ENCODE measurements at regions not wholly inside any gene's neighbourhood (a gene's known extent, or its start where the extent isn't known, plus 50 kb on each side); places are given as distances from the start of the nearest gene placed in this dataset.
"Not testable (repeated sequence)": the region's sequence is repeated elsewhere in the genome, so short reads cannot be mapped to it uniquely, and the experiment has no call there.

DNA sequence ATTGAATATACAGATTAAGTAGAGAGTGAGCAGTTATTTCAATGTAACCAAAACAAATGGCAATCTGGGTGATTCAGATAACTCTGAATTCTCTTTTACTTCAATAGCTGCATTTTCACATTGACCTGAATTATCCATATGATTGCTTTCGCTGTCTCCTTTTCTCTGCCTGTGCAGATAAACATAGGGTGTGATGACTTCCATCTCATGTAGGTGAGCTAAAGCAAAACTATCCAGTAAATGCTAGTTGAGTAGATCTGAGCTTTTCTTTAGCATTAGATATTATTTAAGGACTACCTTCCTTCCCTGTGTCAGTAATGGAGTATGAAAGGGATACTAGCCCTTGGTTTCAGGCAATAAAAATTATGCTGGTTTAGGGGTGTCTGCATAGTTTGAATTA, 288.6 kb downstream of the OXSM start:
- DNase-seq, result no peak

- DNase-seq, result no peak
Observed at GRCh38 chr3:26081166-26081565, 291.3 kb downstream of the OXSM start.

- DNase-seq, result no peak
Observed at GRCh38 chr3:26081806-26082205, 291.9 kb downstream of the OXSM start.

DNA sequence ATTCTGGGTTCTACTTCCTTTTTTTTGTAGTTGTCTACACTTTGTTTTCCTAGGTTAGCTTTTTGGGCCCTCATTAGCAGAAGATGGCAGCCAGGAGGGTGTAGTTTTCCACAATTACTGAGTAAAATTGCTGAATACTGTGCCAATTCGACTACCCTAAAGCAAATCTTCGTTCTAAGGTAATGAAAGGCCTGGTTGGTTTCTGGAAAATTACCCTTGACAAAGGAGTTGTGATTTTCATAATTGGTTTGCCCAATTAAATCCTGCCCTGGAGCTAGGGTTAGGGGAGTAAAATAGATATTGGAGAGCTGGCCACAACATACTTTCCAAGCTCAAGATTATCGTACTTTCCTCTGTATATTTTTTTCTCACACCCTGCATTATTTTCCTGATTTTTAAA, 293.0 kb downstream of the OXSM start:
- no peak for DNase-seq

- DNase-seq, result no peak
Observed at GRCh38 chr3:26084629-26085028, 294.7 kb downstream of the OXSM start.

DNA sequence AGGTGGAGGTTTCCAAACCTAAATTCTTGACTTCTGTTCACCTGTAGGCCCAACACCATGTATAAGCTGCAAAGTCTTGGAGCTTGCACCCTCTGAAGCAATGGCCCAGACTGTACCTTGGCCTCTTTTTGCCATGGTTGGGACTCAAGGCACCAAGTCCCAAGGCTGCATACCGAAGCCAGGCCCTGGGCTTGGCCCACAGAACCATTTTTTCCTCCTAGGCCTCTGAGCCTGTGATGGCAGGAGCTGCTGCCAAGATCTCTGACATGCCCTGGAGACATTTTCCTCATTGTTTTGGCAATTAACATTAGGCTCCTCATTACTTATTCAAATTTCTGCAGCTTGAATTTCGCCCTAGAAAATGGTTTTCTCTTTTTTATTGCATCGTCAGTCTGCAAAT, 297.9 kb downstream of the OXSM start:
- DNase-seq, result no peak

DNA sequence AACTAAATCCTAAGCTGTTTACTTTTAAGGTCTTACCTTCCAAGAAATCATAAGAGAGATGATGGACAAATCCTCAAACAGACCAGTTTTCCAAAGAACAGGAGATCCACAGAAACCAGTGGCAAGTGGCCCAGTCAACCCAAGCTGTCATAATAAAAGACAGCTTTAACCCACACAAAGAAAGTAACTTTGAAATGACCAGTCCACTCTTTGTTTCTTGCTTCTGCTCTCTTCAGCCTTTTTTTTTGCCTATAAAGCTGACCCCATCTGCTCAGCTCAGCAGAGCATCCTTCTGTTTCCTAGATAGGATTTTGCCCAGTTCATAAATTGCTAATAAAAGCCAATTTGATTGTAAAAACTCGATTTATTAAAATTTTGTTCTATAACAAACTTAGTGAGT, 299.4 kb downstream of the OXSM start:
- no peak for DNase-seq

DNA sequence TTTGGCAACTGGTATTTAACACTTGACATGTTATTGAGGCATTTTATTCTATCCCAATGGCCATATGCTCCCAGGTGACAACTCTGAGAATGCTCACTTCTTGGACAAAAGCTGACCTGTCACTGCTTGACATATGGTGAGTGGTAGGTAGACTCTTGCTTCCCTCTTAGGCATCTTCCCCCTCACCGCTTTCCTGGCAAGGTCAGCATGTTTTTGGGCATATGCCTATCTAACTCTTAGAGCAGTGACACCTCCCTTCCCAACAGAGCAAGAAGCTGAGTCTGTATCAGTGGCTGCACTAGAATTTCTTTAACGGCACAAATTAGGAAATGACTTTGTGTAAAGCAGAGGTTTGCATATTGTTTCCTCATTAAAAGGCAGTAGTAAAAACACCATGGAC, 300.7 kb downstream of the OXSM start:
- DNase-seq, result no peak

GRCh38 chr3:26091096-26091495, 301.2 kb downstream of the OXSM start:
- DNase-seq, result no peak

DNA sequence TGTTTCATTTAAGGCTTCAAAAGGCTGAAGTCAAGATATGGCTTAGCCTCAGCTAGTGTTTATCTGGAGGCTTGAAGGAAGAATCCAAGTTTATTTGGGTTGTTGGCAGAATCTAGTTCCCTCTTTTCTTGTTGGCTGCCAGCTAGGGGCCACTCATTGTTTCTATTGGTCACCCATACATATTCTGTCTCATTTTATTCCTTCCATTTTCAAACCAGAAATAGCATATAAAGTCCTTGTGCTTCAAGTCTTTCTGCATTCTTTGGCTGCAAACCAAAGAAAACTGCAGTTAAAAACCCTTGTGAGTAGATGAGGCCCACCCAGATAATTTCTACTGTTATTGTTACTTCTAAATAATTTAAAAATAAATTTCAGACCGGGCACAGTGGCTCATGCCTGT, 301.7 kb downstream of the OXSM start:
- no peak for DNase-seq

DNA sequence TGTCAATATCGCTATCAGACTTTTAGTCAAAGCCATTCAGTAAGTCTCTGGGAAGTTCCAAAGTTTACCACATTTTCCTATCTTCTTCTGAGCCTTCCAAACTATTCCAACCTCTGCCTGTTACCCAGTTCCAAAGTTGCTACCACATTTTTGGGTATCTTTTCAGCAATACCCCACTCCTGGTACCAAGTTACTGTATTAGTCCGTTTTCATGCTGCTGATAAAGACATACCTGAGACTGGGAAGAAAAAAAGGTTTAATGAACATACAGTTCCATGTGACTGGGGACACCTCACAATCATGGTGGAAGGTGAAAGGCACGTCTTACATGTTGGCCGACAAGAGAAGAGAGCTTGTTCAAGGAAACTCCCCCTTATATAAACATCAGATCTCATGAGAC, 307.2 kb downstream of the OXSM start:
- DNase-seq, result not testable (repeated sequence)

- no peak for DNase-seq
Observed at GRCh38 chr3:26099692-26100091, 309.8 kb downstream of the OXSM start.

GRCh38 chr3:26100176-26100575, 310.3 kb downstream of the OXSM start:
- DNase-seq, result no peak

GRCh38 chr3:26102376-26102775, 312.5 kb downstream of the OXSM start:
- no peak for DNase-seq

GRCh38 chr3:26104851-26105251, 315.0 kb downstream of the OXSM start:
- no peak for DNase-seq

- DNase-seq, result no peak
Observed at GRCh38 chr3:26105261-26105660, 315.4 kb downstream of the OXSM start.

- DNase-seq, result no peak
Observed at GRCh38 chr3:26106228-26106627, 316.3 kb downstream of the OXSM start.

DNA sequence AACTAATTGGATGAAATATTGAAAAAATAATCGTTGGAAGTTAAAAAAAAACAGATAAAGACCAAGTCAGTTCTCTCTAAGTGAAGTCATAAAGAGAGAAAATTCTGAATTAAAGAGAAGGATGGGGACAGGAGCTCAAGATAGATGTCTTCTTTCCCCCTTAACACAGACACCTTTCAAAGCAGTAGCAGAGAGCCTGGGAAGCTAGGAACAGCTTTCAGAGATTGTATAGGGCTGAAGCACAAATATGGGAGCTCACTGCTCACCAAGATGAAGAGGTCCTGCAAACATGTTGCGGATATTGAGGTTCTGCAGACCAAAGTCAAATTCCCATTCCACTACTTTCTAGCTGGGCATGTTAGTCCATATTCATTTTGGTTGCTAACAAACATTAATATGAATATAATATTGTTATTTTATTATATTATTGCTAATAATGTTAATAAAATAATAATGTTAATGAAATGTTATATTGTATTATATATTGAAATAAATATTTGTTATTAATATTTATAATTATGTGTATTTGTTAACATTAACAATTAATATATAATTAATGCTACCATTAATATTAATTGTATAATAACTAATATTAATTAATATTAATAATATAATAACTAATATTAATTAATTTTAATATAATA, 319.1 kb downstream of the OXSM start:
- no peak for DNase-seq

DNA sequence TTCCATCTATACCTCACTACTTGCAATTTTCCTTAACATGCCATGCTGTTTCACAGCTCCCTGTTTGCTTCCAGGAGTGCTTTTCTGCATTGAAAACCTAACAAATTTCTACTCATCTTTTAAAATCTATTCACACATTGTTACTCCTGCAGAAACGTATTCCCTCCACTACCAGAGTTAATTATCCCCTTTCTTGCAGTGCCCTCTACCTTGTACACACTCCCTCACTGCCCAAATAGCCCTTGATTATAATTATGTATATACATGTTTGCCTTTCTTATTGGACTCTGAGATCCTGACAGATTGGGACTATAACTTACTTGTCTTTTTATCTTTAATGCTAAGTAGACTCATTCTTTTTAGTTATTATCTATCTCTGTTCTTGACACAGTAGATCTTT, 325.0 kb downstream of the OXSM start:
- DNase-seq, result no peak

- DNase-seq, result no peak
Observed at GRCh38 chr3:26118165-26118564, 328.3 kb downstream of the OXSM start.

DNA sequence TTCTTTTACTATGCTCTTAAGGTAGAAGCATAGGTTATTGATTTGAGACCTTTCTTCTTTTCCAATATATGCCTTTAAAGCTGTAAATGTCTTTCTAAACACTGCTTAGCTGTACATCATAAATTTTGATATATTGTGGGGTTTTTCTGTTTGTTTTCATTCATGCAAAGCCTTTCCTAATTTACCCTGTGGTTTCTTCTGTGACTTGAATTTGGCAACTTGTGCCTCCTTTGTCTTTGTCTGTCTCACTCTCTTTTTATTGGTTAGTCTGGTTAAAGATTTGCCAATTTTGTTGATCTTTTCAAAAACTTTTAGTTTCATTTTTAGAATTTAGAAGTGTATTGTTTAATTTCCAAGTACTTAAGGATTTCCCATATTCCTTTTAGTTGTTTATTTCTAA, 343.1 kb downstream of the OXSM start:
- no peak for DNase-seq

DNA sequence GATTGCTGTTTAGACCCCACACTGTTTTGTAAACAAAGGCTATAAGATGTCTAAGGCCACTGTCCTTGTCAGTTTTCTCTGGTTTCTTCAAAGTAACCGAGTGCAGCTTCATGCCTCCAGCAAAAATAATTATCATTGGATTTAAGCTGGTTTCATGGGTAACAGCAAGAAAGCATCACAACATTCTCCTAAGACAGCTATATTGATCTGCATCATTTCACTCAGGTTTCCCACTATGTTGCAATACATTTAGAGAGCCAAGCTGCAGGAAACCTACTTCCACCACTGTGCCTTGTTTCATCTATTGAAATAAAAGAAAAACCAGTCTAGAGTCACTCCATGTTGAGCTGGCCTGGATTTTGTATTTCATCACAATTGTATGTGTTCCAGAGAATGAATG, 351.4 kb downstream of the OXSM start:
- DNase-seq, result no peak

DNA sequence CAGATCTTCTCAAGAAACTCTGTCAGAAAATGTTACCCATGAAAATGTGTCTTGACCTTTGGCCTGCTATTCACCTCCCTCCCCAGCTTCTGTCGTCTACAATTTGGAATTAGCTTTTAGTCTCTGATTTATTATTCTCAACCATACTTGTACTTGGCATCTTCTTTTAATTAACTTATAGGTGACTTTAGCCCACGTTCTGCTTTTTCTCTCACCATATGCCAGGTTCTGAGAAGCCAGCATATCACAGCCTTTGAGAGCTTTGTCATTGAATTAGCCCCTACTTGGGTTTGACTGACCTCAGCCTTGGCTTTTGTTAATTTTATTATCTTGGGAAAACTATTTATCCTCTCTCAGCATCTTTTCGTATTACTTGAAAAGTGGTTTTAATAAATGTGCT, 355.9 kb downstream of the OXSM start:
- no peak for DNase-seq

DNA sequence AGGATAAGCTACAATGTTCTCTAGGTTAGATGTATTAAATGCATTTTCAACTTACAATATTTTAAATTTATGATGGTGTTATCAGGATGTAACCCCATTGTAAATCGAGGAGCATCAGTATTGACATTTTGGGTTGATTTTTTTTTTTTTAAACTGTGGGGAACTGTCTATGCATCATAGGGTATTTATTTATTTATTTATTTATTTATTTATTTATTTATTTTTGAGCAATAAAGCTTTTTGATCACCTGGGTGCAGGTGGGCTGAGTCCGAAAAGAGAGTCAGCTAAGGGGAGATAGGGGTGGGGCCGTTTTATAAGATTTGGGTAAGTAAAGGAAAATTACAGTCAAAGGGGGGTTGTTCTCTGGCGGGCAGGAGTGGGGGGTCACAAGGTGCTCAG, 367.5 kb downstream of the OXSM start:
- not testable (repeated sequence) for DNase-seq

GRCh38 chr3:26171006-26171405, 381.1 kb downstream of the OXSM start:
- no peak for DNase-seq

DNA sequence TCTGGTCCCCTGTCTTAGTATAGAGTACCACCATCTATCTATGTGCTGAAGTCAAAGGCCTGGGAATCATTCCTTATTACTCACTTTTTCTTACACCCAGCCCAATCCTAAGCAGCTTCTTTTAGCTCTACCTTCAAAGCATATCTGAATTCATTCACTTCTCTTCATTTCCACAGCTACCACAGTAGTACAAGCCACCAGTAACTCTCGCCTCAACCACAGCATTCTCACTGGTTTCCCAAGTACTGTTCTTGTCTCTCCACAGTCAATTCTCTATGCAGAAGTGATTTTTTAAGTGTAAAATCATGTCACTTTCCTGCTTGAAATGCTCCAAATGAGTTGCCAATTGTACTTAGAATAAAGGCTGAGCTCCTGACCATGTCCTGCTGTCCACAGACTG, 401.7 kb downstream of the OXSM start:
- DNase-seq, result no peak
